ENCODE measurements at regions not wholly inside any gene's neighbourhood (a gene's known extent, or its start where the extent isn't known, plus 50 kb on each side); places are given as distances from the start of the nearest gene placed in this dataset.

- TF ChIP-seq, protein P1, sequence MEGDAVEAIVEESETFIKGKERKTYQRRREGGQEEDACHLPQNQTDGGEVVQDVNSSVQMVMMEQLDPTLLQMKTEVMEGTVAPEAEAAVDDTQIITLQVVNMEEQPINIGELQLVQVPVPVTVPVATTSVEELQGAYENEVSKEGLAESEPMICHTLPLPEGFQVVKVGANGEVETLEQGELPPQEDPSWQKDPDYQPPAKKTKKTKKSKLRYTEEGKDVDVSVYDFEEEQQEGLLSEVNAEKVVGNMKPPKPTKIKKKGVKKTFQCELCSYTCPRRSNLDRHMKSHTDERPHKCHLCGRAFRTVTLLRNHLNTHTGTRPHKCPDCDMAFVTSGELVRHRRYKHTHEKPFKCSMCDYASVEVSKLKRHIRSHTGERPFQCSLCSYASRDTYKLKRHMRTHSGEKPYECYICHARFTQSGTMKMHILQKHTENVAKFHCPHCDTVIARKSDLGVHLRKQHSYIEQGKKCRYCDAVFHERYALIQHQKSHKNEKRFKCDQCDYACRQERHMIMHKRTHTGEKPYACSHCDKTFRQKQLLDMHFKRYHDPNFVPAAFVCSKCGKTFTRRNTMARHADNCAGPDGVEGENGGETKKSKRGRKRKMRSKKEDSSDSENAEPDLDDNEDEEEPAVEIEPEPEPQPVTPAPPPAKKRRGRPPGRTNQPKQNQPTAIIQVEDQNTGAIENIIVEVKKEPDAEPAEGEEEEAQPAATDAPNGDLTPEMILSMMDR (IDR thresholded peaks at IDR 0.05) = no peak
- no peak for TF ChIP-seq POLR2A (IDR thresholded peaks at IDR 0.05)
Measured at GRCh38 chr10:3474266-3474665, 301.7 kb upstream of the PITRM1 start.

Measured in heart left ventricle (tissue), 13 donors.